Common myeloid progenitor, CD34-positive (primary cell): ENCODE measurements at regions not wholly inside any gene's neighbourhood (a gene's known extent, or its start where the extent isn't known, plus 50 kb on each side); places are given as distances from the start of the nearest gene placed in this dataset.

Experiments used
- CTCF ChIA-PET: fragments of 350-600 bp; sonication (Branson Sonifier 250); formaldehyde crosslinking; loops from one replicate; lab custom pipeline; 2021; ENCODE audit warnings: antibody characterized with exemption; lab: Charles Lee
- POLR2A ChIA-PET: fragments of 350-600 bp; sonication (Branson Sonifier 250); formaldehyde crosslinking; loops from one replicate; lab custom pipeline; 2021; ENCODE audit warnings: antibody characterized with exemption; lab: Charles Lee
- DNase-seq, 3 donors: peaks; one replicate each; pipeline versions ENCODE4 v3.0.0 to v3.0.0-alpha.2; 2013
- H3K27ac ChIP-seq, 2 experiments: 1 replicate in 1 of 2; 2 replicates in 1 of 2; pipeline ENCODE4 v1.7.0; 2013; ENCODE audit warnings: inconsistent platforms in 2 of 2, low read length in 2 of 2, mild to moderate bottlenecking in 2 of 2, low read depth in 1 of 2, moderate library complexity in 1 of 2; ENCODE audit not compliant: severe bottlenecking in 2 of 2, insufficient read depth in 1 of 2, poor library complexity in 1 of 2
- H3K27me3 ChIP-seq, 5 experiments: replicated peaks in 2 of 5; 1 replicate in 3 of 5; 2 replicates in 2 of 5; pipeline versions ENCODE4 v1.6.1 to v1.7.0; 2013; ENCODE audit warnings: low read length in 4 of 5, mild to moderate bottlenecking in 2 of 5, moderate library complexity in 2 of 5, inconsistent platforms in 1 of 5; ENCODE audit not compliant: insufficient read depth in 5 of 5, control insufficient read depth in 4 of 5
- H3K36me3 ChIP-seq, 4 experiments: 1 replicate in 2 of 4; 2 replicates in 2 of 4; pipeline versions ENCODE4 v1.6.1 to v1.7.0; 2013; ENCODE audit warnings: low read length in 3 of 4, control low read depth in 1 of 4, mild to moderate bottlenecking in 1 of 4; ENCODE audit not compliant: control insufficient read depth in 4 of 4, insufficient read depth in 4 of 4
- H3K4me1 ChIP-seq, 4 experiments: 1 replicate in 3 of 4; 2 replicates in 1 of 4; pipeline versions ENCODE4 v1.6.1 to v1.7.1; 2013; ENCODE audit warnings: low read length in 3 of 4, mild to moderate bottlenecking in 3 of 4, control low read depth in 1 of 4, inconsistent platforms in 1 of 4, moderate library complexity in 1 of 4; ENCODE audit not compliant: control insufficient read depth in 4 of 4, insufficient read depth in 4 of 4; ENCODE audit errors: control extremely low read depth in 1 of 4
- H3K4me3 ChIP-seq, 7 experiments: 1 replicate in 4 of 7; 2 replicates in 3 of 7; pipeline versions ENCODE4 v1.5.1 to v1.7.0; 2013; ENCODE audit warnings: mild to moderate bottlenecking in 7 of 7, low read length in 6 of 7, moderate library complexity in 6 of 7, inconsistent platforms in 2 of 7, low read depth in 2 of 7, control low read depth in 1 of 7; ENCODE audit not compliant: insufficient read depth in 4 of 7, control insufficient read depth in 1 of 7; ENCODE audit errors: extremely low read depth in 1 of 7
- H3K9me3 ChIP-seq, 5 experiments: 1 replicate in 4 of 5; 2 replicates in 1 of 5; pipeline versions ENCODE4 v1.6.1 to v1.7.1; 2013; ENCODE audit warnings: low read length in 4 of 5, mild to moderate bottlenecking in 2 of 5, inconsistent platforms in 1 of 5, low read depth in 1 of 5, moderate library complexity in 1 of 5; ENCODE audit not compliant: control insufficient read depth in 4 of 5, insufficient read depth in 2 of 5; ENCODE audit errors: control extremely low read depth in 1 of 5
- WGBS: methylation state at CpG from one replicate; pipeline ENCODE4 v1.1.5; 2013; ENCODE audit not compliant: insufficient coverage; 5-methylcytosine and 5-hydroxymethylcytosine counted together

- Histone ChIP-seq H3K36me3 (peaks cover 0 to 13% (median 3%) of the 10 kb centered on the region in 4 experiments), H3K9me3 (peaks cover 0 to 5% (median 0%) of the 10 kb centered on the region in 5 experiments), H3K27ac (peak overlapping the region in 1 of 2 experiments; percentile 38), H3K4me1 (peaks cover 11 to 20% (median 18%) of the 10 kb centered on the region in 4 experiments), H3K27me3 (no peaks in the 10 kb centered on the region), H3K4me3 (no peak overlapping the region)
- DNase-seq = no peak
- CTCF ChIA-PET = interaction anchor here (1.3 kb wide), 2 partner anchors 10 to 138 kb away, joined by 3 read pairs; no protein-coding TSS in a partner anchor
- POLR2A ChIA-PET = no interaction called here
- 92% methylated on average over 4 of the region's 5 CpGs for WGBS
Observed at GRCh38 chr14:89586258-89587135, 169.5 kb upstream of the FOXN3 start.

DNA sequence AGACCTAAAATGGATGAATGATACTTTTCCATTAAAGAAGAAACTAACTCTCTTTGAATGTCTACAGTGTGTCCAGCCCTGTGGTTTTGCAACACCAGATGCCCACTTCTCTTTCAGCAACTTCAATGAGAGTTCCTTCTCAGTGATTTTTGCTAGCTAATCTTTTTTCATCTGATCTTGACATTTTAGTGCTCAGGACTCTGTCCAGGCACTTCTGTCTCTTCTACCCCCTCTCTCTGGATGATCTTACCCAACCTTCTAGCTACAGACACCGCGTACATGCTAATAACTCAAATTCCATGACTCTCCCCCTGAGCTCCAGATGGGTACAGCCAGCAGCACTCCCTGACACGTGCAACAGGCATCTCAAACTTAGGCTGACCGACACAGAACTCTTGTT is 161.1 kb upstream of the FOXN3 start:
- Histone ChIP-seq H3K27ac (no peak overlapping the region), H3K27me3 (no peaks in the 10 kb centered on the region), H3K4me1 (peaks cover 0 to 6% (median 2%) of the 10 kb centered on the region in 4 experiments), H3K4me3 (no peak overlapping the region), H3K9me3 (no peaks in the 10 kb centered on the region), H3K36me3 (peaks cover 0 to 25% (median 5%) of the 10 kb centered on the region in 4 experiments)
- DNase-seq = no peak
- 86% methylated on average over 4 of the region's 4 CpGs for WGBS
- ChIA-PET CTCF (interaction anchor here (0.6 kb wide), 1 partner anchor 104 kb away, joined by 3 read pairs; no protein-coding TSS in a partner anchor), POLR2A (no interaction called here)

- ChIA-PET CTCF (interaction anchor here (1.4 kb wide), 1 partner anchor 9 kb away, joined by 3 read pairs; no protein-coding TSS in a partner anchor), POLR2A (no interaction called here)
- DNase-seq = no peak
- H3K27me3 ChIP-seq = no peaks in the 10 kb centered on the region
- H3K9me3 ChIP-seq = no peaks in the 10 kb centered on the region
- H3K4me3 ChIP-seq = no peak overlapping the region
- 93% methylated on average over 6 of the region's 8 CpGs for WGBS
- peaks cover 0 to 6% (median 2%) of the 10 kb centered on the region in 4 experiments for H3K4me1 ChIP-seq
- H3K27ac ChIP-seq = no peak overlapping the region
- peaks cover 0 to 22% (median 5%) of the 10 kb centered on the region in 4 experiments for H3K36me3 ChIP-seq
Observed at GRCh38 chr14:89576960-89577359, 159.9 kb upstream of the FOXN3 start.

GRCh38 chr14:89576145-89576927 is 159.3 kb upstream of the FOXN3 start:
- CTCF ChIA-PET = interaction anchor here (1.4 kb wide), 1 partner anchor 10 kb away, joined by 3 read pairs; no protein-coding TSS in a partner anchor
- Histone ChIP-seq H3K27ac (no peak overlapping the region), H3K4me1 (peaks cover 0 to 6% (median 2%) of the 10 kb centered on the region in 4 experiments), H3K4me3 (no peak overlapping the region), H3K27me3 (no peaks in the 10 kb centered on the region), H3K36me3 (peaks cover 0 to 16% (median 5%) of the 10 kb centered on the region in 4 experiments), H3K9me3 (no peaks in the 10 kb centered on the region)
- 100% methylated on average over 4 of the region's 14 CpGs for WGBS
- DNase-seq = no peak
- POLR2A ChIA-PET = no interaction called here

DNA sequence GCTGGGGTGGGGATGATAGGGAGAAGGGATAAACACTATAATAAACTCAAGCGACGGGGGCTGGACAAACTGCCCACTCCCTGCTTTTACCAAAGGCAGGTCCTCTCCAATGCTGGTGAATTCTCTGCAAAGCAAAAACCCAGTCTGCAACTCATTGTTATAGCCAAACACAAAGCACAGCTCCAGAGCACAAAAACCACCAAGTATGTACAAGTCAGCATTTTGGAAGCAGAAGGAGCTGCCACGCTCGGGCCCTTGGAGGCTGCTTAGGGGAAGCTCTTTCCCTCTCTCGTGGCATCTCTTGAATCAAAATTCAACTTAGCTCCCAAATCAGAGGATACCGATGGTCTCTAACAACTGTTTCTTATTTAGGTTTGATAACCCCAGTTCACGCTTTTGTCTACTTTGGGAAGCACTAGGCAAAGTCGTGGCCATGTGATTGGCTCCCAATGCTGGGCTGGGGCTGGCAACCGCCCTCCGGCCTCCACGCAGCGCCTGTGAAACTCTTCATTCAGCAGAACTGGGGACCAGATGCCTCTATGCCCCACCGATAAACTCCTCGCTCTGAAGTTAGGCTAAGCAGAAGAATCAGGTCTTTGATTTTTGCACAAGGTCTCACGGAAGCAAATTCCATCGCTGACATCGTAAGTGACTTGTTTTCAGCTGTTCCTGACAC is 158.5 kb upstream of the FOXN3 start:
- H3K9me3 ChIP-seq = no peaks in the 10 kb centered on the region
- H3K27ac ChIP-seq = no peak overlapping the region
- DNase-seq = no peak
- ChIA-PET CTCF (interaction anchor here (1.1 to 1.4 kb wide), 2 partner anchors 13 to 14 kb away, joined by 3 to 4 read pairs; no protein-coding TSS in a partner anchor), POLR2A (no interaction called here)
- H3K4me3 ChIP-seq = no peak overlapping the region
- peaks cover 0 to 6% (median 2%) of the 10 kb centered on the region in 4 experiments for H3K4me1 ChIP-seq
- 91% methylated on average over 17 of the region's 17 CpGs for WGBS
- H3K27me3 ChIP-seq = no peaks in the 10 kb centered on the region
- H3K36me3 ChIP-seq = peaks cover 0 to 10% (median 5%) of the 10 kb centered on the region in 4 experiments

DNA sequence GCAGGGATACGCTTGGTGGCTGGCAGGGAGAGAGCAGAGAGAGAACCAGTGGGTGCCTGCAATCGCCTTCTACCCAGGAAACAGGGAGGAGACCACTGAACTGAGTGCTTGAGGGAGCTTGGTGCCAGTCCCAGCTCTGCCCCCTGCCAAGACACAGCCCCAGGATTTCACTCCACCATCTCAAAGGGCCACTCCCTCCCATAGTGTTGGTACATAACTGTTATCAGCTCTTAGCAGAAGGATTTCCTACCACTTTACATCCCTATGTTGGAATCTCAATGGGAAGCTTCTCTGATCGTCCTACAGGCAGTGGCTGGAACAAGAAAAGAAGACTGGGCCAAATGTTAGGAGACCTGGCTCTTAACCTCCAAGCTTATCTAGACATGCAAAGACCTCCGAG is 157.4 kb upstream of the FOXN3 start:
- no peak for DNase-seq
- no peak overlapping the region for H3K4me3 ChIP-seq
- ChIA-PET CTCF (interaction anchor here (1.2 to 1.4 kb wide), 2 partner anchors 10 to 15 kb away, joined by 3 read pairs; no protein-coding TSS in a partner anchor), POLR2A (no interaction called here)
- WGBS = 80% methylated on average over 1 of the region's 4 CpGs
- H3K9me3 ChIP-seq = no peaks in the 10 kb centered on the region
- peaks cover 0 to 5% (median 3%) of the 10 kb centered on the region in 4 experiments for H3K36me3 ChIP-seq
- no peak overlapping the region for H3K27ac ChIP-seq
- H3K27me3 ChIP-seq = no peaks in the 10 kb centered on the region
- peaks cover 0 to 9% (median 4%) of the 10 kb centered on the region in 4 experiments for H3K4me1 ChIP-seq
